HCT116 (cell line): ENCODE measurements at regions not wholly inside any gene's neighbourhood (a gene's known extent, or its start where the extent isn't known, plus 50 kb on each side); places are given as distances from the start of the nearest gene placed in this dataset.

Experiments used
- ATAC-seq: fragments of 200-7000 bp; cut with Tn5 transposase; 2 replicates; pipeline ENCODE4 v1.9.1; 2020; ENCODE audit warnings: mild to moderate bottlenecking, moderate library complexity
- BruUV-seq: library from RNA; stranded (reverse); fragments of 400-500 nt; replicated peaks from 2 replicates; lab custom pipeline; 2021; lab: Mats Ljungman, UMichigan
- CTCF ChIA-PET: fragments of 300-600 bp; sonication (Branson Sonifier 250); formaldehyde crosslinking; loops from one replicate; lab custom pipeline; 2021; ENCODE audit warnings: antibody characterized with exemption; lab: Charles Lee
- POLR2A ChIA-PET: fragments of 300-600, 350-600 bp; sonication (Branson Sonifier 250); formaldehyde crosslinking; loops from one replicate; lab custom pipeline; 2021; ENCODE audit warnings: antibody characterized with exemption; lab: Charles Lee
- RAD21 ChIA-PET, 2 experiments: fragments of 300-600 bp; sonication (Branson Sonifier 250); formaldehyde crosslinking; loops; one replicate each; lab custom pipeline; 2023; ENCODE audit warnings: low total read pairs in 2 of 2; ENCODE audit not compliant: uncharacterized antibody in 2 of 2, unreplicated experiment in 2 of 2, low non-redundant PET in 1 of 2; lab: Charles Lee
- DNase-seq: peaks from one replicate; pipeline ENCODE4 v3.0.0-alpha.2; 2010; ENCODE audit warnings: low read depth, low spot score
- H2AFZ ChIP-seq: fragments of 200-600 bp; shearing (Covaris generic), sonication (generic); 2 replicates; pipeline ENCODE4 v1.6.1; 2017; ENCODE audit warnings: low read depth, mixed run types, mixed read lengths, antibody characterized with exemption, low read length; ENCODE audit not compliant: poor library complexity, severe bottlenecking
- H3K27ac ChIP-seq: 2 replicates; pipeline ENCODE4 v1.5.1; 2012; ENCODE audit warnings: low read depth, low read length
- H3K27me3 ChIP-seq: fragments of 200-600 bp; sonication (generic); 2 replicates; pipeline ENCODE4 v1.6.1; 2016; ENCODE audit warnings: mixed run types, low read length, mixed read lengths; ENCODE audit not compliant: insufficient read depth
- H3K36me3 ChIP-seq, 2 experiments: fragments of 200-500 bp in 1 of 2; fragments of 200-600 bp in 1 of 2; sonication (Bioruptor generic) in 1 of 2; sonication (generic) in 1 of 2; 2 replicates each; pipeline versions ENCODE4 v1.5.1 to v1.6.1; 2014 to 2016; ENCODE audit warnings: low read length in 2 of 2, inconsistent platforms in 1 of 2, mixed read lengths in 1 of 2, mixed run types in 1 of 2; ENCODE audit not compliant: insufficient read depth in 2 of 2, control insufficient read depth in 1 of 2
- H3K4me1 ChIP-seq, 2 experiments: fragments of 200-600 bp in 1 of 2; sonication (generic) in 1 of 2; 2 replicates each; pipeline versions ENCODE4 v1.5.1 to v1.6.1; 2012 to 2017; ENCODE audit warnings: low read length in 2 of 2, inconsistent platforms in 1 of 2, mild to moderate bottlenecking in 1 of 2, mixed read lengths in 1 of 2, mixed run types in 1 of 2, moderate library complexity in 1 of 2; ENCODE audit not compliant: insufficient read depth in 2 of 2, control insufficient read depth in 1 of 2
- H3K4me2 ChIP-seq: fragments of 200-600 bp; sonication (generic); 2 replicates; pipeline ENCODE4 v1.6.1; 2017; ENCODE audit warnings: mixed run types, low read length, mixed read lengths
- H3K4me3 ChIP-seq, 2 experiments: fragments of 200-600 bp in 1 of 2; sonication (generic) in 1 of 2; replicated peaks in 1 of 2; 2 replicates each; pipeline ENCODE4 v1.5.1; 2011 to 2016; ENCODE audit warnings: low read length in 2 of 2, control low read depth in 1 of 2, low read depth in 1 of 2, mild to moderate bottlenecking in 1 of 2, mixed read lengths in 1 of 2, mixed run types in 1 of 2
- H3K79me2 ChIP-seq: fragments of 200-600 bp; sonication (generic); 2 replicates; pipeline ENCODE4 v1.6.1; 2017; ENCODE audit warnings: mild to moderate bottlenecking, mixed run types, low read length, moderate library complexity, mixed read lengths; ENCODE audit not compliant: insufficient read depth
- H3K9ac ChIP-seq: fragments of 200-600 bp; sonication (generic); 2 replicates; pipeline ENCODE4 v1.6.1; 2016; ENCODE audit warnings: low read length, mixed read lengths
- H3K9me2 ChIP-seq: fragments of 200-600 bp; sonication (generic), shearing (Covaris generic); 2 replicates; pipeline ENCODE4 v1.6.1; 2017; ENCODE audit warnings: mixed run types, mild to moderate bottlenecking, moderate library complexity; ENCODE audit not compliant: insufficient read depth
- H3K9me3 ChIP-seq, 2 experiments: fragments of 200-500 bp in 1 of 2; fragments of 200-600 bp in 1 of 2; sonication (Bioruptor generic) in 1 of 2; sonication (generic) in 1 of 2; 2 replicates each; pipeline ENCODE4 v1.6.1; 2014 to 2017; ENCODE audit warnings: low read length in 2 of 2, mixed read lengths in 2 of 2, inconsistent platforms in 1 of 2, low read depth in 1 of 2, mild to moderate bottlenecking in 1 of 2, mixed run types in 1 of 2, moderate library complexity in 1 of 2; ENCODE audit not compliant: control insufficient read depth in 1 of 2, insufficient read depth in 1 of 2
- H4K20me1 ChIP-seq: fragments of 200-600 bp; sonication (generic), shearing (Covaris generic); 2 replicates; pipeline ENCODE4 v1.6.1; 2017; ENCODE audit warnings: mixed run types, mild to moderate bottlenecking, moderate library complexity; ENCODE audit not compliant: insufficient read depth
- SIN3A ChIP-seq: IDR thresholded peaks from 2 replicates; pipeline ENCODE4 v1.6.1; 2012; ENCODE audit warnings: low read depth
- TCF7L2 ChIP-seq: IDR thresholded peaks from 2 replicates; pipeline ENCODE4 v1.7.0; 2011; ENCODE audit warnings: borderline replicate concordance, inconsistent platforms; ENCODE audit not compliant: insufficient read depth, insufficient read length; ENCODE audit errors: extremely low read depth
- intact Hi-C: fragments of 100-400 bp; cut with micrococcal nuclease; formaldehyde crosslinking; loops from 2 replicates; pipeline ENCODE4 v1.10.0; 2022
- TF ChIP-seq, protein P1 (sequence below), 3 experiments: fragments of 200-600 bp in 1 of 3; sonication (generic) in 1 of 3; IDR thresholded peaks in 2 of 3; conservative IDR thresholded peaks in 1 of 3; 2 replicates each; pipeline ENCODE4 v1.5.1; 2012 to 2017; ENCODE audit warnings: low read depth in 2 of 3, low read length in 2 of 3, antibody characterized with exemption in 1 of 3, borderline replicate concordance in 1 of 3, control low read depth in 1 of 3, mild to moderate bottlenecking in 1 of 3, mixed read lengths in 1 of 3, mixed run types in 1 of 3, moderate library complexity in 1 of 3; ENCODE audit not compliant: insufficient read depth in 1 of 3
- TF ChIP-seq, protein P2 (sequence below): IDR thresholded peaks from 2 replicates; pipeline ENCODE4 v1.6.1; 2011; ENCODE audit warnings: mild to moderate bottlenecking, low read length, moderate library complexity; ENCODE audit not compliant: insufficient replicate concordance; ENCODE audit errors: extremely low read depth

DNA sequence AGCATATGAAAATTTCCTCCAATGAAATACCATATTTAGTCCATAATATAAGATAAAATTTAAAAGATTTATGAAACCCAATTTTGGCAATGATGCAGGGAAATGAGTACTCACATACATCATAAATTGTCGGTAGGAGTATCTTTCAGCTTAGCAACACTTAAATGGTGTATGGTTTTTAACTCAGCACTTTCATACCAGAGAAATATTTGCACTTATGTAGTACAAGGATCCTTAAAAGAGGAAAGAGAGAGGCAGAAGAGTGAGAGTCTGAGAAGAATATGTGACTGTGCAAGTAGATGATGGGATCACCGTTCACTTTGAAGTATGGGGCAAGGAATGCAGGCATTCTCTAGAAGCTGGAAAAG lies 379.3 kb upstream of the DCN start:
- DNase-seq (no peak), ATAC-seq (no peak)
- H3K27me3 ChIP-seq = no peaks in the 10 kb centered on the region
- H3K4me3 ChIP-seq = no peak overlapping the region
- TF ChIP-seq, protein P1, sequence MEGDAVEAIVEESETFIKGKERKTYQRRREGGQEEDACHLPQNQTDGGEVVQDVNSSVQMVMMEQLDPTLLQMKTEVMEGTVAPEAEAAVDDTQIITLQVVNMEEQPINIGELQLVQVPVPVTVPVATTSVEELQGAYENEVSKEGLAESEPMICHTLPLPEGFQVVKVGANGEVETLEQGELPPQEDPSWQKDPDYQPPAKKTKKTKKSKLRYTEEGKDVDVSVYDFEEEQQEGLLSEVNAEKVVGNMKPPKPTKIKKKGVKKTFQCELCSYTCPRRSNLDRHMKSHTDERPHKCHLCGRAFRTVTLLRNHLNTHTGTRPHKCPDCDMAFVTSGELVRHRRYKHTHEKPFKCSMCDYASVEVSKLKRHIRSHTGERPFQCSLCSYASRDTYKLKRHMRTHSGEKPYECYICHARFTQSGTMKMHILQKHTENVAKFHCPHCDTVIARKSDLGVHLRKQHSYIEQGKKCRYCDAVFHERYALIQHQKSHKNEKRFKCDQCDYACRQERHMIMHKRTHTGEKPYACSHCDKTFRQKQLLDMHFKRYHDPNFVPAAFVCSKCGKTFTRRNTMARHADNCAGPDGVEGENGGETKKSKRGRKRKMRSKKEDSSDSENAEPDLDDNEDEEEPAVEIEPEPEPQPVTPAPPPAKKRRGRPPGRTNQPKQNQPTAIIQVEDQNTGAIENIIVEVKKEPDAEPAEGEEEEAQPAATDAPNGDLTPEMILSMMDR (IDR thresholded peaks at IDR 0.05 in 2 of 3, conservative IDR thresholded peaks at IDR 0.05 in 1 of 3; ENCODE audit: borderline replicate concordance in 1 of 3, insufficient read depth in 1 of 3, low read depth in 2 of 3, low read length in 2 of 3) = 0 out of 6 replicates have a peak, but pooled peaks of 1 of the 3 experiments have one; percentile 8
- TF ChIP-seq, protein P2, sequence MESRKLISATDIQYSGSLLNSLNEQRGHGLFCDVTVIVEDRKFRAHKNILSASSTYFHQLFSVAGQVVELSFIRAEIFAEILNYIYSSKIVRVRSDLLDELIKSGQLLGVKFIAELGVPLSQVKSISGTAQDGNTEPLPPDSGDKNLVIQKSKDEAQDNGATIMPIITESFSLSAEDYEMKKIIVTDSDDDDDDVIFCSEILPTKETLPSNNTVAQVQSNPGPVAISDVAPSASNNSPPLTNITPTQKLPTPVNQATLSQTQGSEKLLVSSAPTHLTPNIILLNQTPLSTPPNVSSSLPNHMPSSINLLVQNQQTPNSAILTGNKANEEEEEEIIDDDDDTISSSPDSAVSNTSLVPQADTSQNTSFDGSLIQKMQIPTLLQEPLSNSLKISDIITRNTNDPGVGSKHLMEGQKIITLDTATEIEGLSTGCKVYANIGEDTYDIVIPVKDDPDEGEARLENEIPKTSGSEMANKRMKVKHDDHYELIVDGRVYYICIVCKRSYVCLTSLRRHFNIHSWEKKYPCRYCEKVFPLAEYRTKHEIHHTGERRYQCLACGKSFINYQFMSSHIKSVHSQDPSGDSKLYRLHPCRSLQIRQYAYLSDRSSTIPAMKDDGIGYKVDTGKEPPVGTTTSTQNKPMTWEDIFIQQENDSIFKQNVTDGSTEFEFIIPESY = no peak
- TF ChIP-seq TCF7L2 (peak; percentile 23), SIN3A (no peak)
- H3K9me3 ChIP-seq = no peaks in the 10 kb centered on the region
- no peak overlapping the region for H3K27ac ChIP-seq
- POLR2A ChIA-PET = no interaction called here
- H3K4me2 ChIP-seq = peak overlapping the region; percentile 29; the same call in 1 of the 2 replicates
- H3K9ac ChIP-seq = no peak overlapping the region
- CTCF ChIA-PET = no interaction called here
- H3K9me2 ChIP-seq = no peaks in the 10 kb centered on the region
- peak overlapping the region; percentile 92 for H2AFZ ChIP-seq
- RAD21 ChIA-PET = no interaction called here
- no peaks in the 10 kb centered on the region for H3K79me2 ChIP-seq
- no peaks in the 10 kb centered on the region for H3K4me1 ChIP-seq
- BruUV-seq = no TSS peak
- H3K36me3 ChIP-seq = no peaks in the 10 kb centered on the region
- no peaks in the 10 kb centered on the region for H4K20me1 ChIP-seq
- intact Hi-C loops = no loop called here
